Liver (tissue), 3 donors: ENCODE measurements at regions not wholly inside any gene's neighbourhood (a gene's known extent, or its start where the extent isn't known, plus 50 kb on each side); places are given as distances from the start of the nearest gene placed in this dataset.

Experiments used
- ATF3 ChIP-seq: IDR thresholded peaks from 2 replicates; pipeline ENCODE4 v1.6.1; 2016; ENCODE audit warnings: antibody characterized with exemption
- CTCF ChIP-seq: fragments of 150-350 bp; IDR thresholded peaks from 2 replicates; pipeline ENCODE4 v1.5.1; 2017; ENCODE audit warnings: improper control_type of control experiment, low read depth, low read length; ENCODE audit not compliant: missing input control
- EGR1 ChIP-seq, 2 donors: IDR thresholded peaks; 2 replicates each; pipeline ENCODE4 v1.6.1; 2016 to 2018; ENCODE audit warnings: antibody characterized with exemption in 2 of 2, low read depth in 2 of 2
- HNF4A ChIP-seq, 2 donors: conservative IDR thresholded peaks; 2 replicates each; pipeline ENCODE4 v1.6.1; 2016; ENCODE audit warnings: antibody characterized with exemption in 2 of 2, mild to moderate bottlenecking in 2 of 2
- HNF4G ChIP-seq: IDR thresholded peaks from 2 replicates; pipeline ENCODE4 v1.6.1; 2016; ENCODE audit warnings: antibody characterized with exemption
- TAF1 ChIP-seq: conservative IDR thresholded peaks from 2 replicates; pipeline ENCODE4 v1.6.1; 2016; ENCODE audit warnings: antibody characterized with exemption, mild to moderate bottlenecking
- donor health status: healthy.
- donor health status: healthy.

- TF ChIP-seq CTCF (no peak), EGR1 (IDR thresholded peaks at IDR 0.05; ENCODE audit: low read depth in 2 of 2) (no peak), ATF3 (no peak), HNF4A (conservative IDR thresholded peaks at IDR 0.05) (no peak), HNF4G (no peak), TAF1 (no peak)
Observed at GRCh38 chr16:50948268-50948930, 202.7 kb downstream of the SALL1 start.
